ENCODE measurements at regions not wholly inside any gene's neighbourhood (a gene's known extent, or its start where the extent isn't known, plus 50 kb on each side); places are given as distances from the start of the nearest gene placed in this dataset.

DNA sequence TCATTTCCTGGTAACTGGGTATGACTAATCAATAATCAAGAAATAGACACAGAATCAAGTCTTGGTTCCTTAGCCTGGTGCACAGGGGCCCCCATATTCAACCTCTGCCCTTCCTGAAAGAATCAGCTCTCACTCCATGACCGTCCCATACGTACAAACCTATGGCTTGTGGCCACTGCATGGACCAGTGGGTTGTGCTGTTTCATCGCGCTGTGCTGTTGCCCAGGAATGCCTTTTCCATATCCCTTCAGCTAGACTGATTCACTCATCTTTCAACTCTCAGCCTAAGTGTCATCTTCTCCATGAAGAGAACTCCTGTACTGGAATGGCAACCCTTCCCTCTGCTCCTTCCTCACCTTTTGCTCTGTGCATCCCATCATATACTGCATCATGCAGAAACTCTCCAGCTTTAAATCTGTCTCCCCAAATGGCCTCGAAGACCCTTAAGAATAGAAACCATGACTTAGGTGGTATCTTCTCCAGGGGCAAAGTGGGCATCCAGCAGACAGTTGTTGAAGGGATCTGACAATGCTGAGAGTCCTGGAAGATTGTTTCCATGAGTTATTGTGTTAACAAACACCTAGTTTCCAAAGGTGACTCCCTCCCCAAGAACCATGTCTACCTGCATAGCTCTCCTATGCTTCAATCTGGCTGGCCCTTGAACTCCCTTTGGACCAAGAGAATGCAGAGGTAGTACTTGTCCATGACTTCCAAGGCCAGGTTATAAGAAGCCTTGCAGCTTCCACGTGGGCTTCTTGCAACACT lies 180.8 kb downstream of the ACTL7B start:
- DNase-seq: no peak

DNA sequence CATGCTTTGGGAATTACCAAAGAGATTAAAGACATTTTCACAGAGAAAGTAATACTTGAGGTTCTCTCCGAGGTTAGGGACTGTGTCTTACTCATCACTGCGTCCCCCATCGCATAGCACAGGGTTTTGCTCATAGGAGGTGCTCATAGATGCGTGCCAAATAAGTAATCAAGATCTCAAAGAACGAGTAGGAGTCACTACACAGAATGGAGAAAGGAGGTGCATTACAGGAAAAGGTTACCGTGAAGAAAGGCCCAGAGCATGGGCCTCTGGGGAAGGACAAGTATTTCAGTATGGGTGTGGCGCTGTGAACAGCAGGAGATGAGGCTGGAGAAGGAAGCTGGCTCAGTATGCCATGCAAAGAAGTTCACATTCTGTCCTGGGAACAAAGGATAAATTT lies 182.4 kb downstream of the ACTL7B start:
- DNase-seq: no peak

DNA sequence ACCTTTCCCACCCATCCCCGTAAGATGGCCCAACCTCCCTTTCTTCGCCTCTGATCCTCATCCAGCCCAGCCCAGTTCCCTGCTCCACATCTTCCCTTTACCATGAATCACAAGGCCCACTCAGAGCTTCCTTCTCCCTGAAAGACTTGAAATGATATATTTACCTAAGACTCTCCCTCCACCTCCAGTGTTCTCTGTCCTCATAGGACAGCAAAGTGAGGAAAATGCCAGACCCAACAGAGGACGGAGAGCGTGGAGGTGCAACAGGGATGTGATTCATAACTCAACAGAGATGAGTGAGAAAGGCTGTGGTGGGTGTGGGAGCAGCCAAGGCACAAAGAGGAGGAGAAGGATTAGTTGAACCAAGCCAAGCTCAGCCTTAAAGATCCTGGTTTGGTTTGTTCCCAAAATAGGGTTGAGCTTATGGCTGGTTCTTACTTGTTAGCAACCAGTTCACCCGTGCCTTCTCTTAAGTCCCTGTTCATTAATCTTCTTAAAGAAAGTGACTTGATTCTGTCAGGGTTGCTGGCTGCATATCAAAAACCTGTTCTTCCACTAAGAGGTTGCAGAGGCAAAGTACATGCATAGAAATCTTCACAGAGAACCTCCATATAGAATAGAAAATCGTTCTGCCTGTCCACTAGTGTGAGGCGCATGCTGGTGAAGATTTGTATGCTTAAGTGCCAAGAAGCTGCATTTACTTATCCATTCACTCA lies 183.2 kb downstream of the ACTL7B start:
- DNase-seq: no peak

DNA sequence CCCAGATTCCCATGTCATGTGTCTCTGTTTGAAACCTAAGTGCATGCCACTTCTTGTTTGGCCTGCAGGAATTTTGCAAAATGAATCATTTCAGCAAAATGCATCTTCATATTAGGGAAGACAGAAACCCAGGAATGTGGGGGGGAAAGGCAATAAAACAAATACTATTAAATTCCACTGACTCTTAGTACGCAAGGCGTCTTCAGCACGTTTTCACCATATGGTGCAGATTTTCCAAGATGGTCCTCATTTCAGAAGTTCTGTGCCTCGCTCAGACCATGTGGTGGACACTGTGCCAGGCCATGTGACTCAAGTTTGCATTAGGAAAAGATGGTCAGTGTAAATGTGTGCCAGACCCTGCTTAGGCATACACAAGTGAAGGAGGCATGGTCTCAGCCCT lies 184.0 kb downstream of the ACTL7B start:
- DNase-seq: no peak

DNA sequence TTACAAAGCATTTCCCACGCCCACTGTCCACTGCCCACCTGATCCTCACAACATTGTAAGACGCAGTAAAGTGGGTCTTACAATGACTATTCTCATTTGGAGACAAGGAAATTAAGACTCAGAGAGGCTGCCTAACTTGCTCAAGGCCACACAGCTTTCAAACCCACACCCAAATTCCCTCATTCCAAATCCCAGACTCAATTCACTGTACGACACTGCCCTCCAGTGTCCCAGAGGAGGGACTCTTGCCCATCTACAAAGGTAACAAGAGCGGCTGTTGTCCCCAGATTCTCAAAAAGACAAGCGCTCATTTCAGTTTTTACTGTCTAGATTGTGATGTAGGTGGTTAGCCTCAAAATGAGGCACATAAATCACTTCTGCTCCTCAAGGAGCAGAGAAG lies 184.6 kb downstream of the ACTL7B start:
- no peak for DNase-seq

DNA sequence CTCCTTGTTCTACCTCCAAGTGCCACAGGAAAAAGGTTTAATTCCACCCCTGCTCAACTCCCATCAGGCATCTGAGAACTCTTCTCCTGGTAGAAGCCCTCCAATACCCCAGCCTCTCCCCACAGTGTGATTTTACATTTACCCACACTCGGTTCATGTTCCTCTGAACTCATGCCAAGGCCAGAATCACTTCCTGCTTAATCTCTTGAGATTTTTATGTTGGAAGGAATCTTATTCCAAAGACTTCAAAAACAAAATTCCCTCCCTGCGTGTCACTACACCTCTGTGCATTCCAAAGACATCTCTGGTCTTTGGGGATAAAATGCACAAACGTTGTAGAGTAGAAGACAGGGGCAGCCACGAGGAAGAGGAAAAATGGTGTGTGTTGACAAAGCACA lies 186.8 kb downstream of the ACTL7B start:
- no peak for DNase-seq

DNA sequence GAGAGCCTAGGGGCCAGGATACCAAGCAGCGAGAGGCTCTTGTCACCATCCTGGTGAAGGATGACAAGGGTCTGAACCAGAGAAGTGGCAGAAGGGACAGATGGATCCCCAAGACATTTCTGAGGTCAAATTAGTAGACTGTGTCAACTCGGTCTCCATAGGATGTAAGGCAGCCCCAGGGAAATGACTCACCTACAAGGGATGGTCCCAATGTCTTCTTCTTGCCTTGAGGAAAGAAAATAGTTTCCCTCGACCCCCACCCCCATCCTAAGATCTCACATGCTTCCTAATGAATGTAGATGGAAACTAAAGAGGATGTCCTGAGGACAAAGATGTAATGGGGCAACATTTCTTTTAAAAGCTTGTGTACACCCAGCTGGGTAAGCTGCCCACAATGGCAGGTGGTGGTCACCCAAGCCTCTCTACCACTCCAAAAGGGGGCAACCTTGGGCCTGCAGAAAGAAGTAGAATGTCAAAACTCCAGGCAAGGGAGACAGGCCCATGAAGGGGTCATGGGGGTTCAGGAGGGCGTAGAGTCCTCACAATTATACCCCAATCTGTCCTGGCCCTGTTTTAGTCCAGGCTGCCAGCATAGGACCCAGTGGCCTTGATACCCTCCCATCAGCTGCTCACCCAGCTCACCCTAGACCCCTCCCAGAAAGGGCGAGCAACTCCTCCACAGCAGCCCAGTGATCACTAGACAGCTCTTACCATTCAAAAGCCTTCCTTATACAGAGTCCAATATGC lies 187.4 kb downstream of the ACTL7B start:
- DNase-seq: no peak

DNA sequence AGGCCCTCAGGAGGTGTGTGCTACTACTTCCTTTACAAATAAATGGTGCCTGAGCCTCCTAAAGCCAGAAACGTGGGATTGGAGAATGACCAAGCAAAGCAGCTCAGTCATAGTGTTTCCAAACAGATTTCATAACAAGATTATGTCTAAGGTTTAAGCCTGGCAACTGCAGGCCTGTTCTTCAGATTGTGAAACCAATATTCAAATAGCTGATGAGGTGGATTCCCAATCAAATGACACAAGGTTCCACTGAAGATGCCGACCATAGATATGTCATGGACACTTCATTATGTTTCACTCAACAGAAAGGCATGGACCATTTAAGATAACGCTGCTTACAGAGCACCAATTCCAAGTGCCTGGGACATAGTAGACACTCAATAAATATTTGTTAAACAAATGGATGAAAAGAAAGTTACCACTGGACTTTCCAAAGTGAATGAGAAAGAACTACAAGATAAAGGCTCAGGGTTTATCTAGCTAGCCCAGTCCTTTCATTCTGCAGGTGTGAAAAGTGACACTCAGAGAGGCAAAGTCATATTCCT lies 189.5 kb downstream of the ACTL7B start:
- DNase-seq: no peak

DNA sequence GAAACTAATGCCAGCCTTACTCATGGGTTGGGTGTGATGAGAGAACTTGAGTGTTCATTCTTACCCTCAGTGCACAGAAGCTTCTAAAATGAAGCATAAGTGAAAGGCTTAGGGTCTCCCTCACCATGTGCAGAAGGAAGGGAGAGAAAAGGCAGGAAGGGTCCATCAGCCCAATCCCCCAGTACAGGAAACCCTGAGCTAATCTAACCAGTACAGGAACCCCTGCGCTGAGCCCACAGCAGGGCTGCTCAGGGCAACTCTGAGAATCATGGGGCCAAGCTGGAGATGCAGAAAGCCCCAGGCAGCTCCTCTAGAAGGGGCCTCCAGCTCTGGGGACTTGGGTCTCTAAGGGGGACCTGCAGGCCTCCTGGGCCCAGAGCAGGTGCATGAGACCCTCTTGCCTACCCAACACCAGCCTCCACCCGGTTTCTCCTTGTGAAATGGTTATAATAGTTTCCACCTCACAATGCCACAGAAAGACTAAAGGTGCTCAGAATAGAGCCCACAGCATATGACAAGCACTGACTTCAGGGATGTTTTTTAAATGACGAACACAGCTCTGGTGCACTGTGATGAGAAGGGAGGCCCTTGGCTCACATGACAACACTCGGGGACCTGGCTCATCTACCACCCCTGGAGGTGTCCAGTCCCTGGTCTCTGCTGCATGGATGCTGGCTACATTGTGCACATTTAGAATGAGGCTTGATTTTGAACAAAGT lies 190.1 kb downstream of the ACTL7B start:
- DNase-seq: no peak

DNA sequence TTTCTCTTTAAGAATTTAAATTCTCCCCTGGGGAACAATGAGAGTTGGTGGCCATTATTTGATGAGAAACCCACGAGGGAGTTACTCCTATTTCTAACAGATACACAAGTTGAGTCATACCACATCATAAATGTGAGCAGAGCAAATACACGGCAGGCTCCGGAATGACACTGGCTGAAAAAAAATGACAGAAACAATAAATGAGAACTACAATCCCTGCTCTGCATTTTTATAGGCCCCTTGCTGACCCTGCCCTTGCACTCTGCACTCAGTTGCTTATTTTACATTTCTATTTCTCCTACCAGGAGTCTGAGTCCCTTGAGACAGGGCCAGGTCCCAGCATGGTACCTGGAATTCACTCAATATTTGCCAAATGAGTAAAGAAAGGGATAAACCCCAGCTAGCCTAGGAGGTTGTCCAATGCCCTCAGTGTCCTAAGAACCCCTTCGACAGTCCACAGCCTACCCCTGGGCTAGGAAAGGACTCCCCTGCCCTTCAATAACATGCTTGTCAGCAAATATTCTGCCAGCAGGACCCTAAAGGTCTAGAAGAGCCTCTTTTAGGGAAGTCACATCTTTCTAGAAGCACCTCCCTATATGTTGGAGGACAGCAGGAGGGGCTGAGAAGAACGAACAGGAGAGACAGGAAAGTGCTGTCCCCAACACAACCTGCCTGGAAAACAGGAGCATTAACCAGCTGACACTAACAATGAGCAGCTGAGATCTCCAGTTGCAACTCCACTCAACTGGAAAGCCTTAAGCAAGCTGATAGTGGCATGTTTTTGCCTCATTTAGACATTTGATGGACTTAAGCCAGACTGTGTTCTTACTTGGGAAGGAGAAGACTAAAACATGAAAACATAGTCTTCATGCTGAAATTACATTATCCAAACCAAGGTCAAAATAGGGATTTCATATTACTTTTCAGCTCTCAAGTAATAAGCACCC lies 191.2 kb downstream of the ACTL7B start:
- no peak for DNase-seq

DNA sequence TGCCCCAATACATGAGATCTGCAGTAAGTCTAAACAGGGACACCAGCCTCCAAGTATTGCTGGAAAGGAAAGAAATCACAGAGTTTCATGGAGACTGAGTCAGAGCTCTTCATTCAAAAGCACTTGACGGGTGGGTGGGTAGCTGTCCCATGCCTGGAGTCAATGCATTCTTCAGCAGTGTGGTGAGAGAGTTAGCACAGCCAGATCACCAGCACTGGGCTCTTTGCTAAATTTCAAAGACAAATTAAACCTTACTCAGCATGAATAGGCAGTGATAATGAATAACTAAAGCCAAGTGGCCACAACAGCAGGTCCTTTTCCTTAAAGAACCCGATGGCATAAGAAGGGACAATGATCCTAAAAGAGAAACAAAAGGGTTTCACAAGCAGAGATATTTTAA lies 192.4 kb downstream of the ACTL7B start:
- no peak for DNase-seq

DNA sequence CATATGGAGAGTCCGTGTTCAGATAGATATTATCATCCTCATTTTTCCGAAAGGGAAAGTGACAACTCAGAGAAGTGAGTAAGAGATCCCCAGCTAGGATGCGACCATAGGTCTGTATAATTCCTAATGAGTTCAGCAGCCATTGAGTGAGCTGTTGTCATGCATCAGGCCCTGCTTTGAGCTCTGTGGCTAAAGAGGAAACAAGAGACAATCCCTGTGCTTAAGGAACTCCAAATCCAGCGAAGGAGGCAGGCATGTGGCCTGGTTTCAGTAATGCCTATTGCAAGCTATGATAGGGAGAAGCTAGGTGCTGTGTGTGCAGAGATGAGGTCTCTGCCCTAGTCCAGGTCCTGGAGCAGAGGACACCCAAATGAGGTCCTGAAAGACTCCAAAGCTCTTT lies 192.8 kb downstream of the ACTL7B start:
- no peak for DNase-seq

DNA sequence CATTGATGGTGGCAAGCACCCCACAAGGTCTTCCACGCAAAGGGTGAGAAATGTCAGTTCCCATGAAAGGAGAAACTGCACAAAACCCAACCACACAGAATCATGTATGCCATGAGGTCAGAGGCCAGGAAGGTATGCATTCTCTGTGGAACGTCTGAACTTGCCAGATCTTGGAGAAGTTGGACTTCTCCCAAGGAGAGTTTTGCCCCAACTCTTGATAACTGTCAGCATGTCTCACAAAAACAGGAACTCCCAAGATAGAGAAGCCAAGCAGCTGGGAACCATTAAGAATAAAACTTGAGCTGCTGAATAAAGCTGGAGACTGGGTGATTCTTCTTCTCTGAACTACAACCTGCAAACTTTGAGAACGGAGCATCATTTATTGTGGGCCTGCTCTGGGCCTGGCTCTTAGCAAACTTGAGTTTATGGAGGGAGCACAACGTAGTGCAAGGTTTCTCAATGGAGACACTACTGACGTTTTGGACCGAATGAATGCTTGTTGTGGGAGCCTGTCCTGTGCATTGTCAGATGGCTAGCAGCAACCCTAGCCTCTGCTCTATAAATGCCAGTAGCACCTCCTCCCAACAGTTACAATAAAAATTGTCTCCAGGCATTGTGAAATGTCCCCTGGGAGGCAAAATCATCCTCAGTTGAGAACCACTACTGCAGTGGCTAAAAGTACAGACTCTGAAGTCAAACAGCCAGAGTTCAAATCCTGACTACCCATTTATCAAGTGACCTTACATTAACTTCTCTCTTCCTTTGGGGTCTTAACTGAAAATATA lies 193.5 kb downstream of the ACTL7B start:
- no peak for DNase-seq

DNA sequence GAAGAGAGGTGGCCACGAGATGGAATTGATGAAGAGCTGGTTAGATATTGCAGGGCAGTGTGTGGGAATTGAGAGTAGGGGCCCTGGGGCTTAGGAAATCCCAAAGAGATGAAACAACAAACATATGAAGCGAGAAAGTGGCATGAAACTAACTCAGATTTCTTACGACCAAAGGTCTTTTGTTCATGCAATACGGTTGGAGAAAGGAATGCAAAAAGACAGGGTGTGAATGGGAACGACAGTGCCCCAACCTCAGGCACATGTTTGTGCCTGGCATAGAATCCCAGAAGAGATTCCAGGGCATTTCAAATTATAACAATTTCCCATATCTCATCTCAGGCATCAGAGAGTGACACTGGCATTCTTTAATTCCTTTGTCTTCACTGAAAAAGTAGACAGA lies 199.2 kb downstream of the ACTL7B start:
- no peak for DNase-seq

DNA sequence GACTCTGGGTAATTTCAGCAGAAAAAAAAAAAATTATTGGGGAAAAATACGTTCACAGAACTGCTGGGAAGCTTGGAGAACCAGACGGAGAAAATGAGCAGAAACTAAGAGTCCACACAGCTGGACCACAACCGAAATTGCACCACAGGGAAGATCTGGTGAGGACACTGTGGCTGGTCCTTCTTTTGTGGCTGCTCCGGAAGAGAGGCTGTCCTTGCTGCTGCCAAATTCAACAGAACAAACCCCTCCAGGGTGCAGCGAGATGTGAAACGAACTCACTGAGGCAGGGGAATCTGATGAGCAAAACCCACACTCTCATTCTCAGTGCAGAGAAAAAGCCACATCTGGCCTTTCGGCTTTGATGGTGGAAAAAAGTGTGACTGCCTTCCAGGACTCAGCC lies 200.0 kb downstream of the ACTL7B start:
- no peak for DNase-seq

DNA sequence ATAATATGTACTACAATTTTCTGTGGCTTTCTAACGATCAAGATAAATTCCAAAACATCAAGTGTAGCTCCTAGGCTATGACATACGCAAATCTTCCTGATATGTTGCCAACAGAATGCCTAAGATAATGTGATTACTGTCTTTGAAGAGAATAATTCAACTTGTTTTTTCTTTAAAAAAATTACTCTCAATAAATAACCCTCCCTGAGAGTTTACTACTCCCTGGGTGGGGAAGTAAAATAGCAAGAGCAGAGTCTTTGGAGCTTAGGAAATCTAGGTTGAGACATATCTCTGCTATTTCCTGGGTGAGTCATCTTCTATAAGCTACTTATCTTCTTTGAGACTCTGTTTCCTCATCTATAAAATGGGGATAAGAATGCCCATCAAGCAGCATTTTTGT lies 201.2 kb downstream of the ACTL7B start:
- DNase-seq: no peak

DNA sequence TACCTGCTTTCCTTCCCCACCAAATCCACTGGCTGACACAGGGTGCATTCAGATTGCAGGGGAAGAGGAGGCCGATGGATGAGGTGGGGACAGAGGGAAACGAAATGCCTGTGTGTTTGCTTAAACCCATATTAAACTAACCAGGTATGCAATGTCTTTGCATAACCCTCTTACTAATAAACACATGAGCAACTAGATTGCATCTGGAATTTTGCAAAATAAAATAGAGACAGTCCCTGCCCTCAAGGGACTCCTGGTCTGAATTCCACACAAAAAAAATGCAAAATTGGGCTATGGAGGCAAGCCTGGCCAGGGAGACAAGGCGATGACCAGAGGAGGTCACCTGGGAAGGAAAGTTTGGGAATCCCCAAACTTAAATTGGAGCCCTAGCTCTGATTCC lies 202.9 kb downstream of the ACTL7B start:
- DNase-seq: no peak

DNA sequence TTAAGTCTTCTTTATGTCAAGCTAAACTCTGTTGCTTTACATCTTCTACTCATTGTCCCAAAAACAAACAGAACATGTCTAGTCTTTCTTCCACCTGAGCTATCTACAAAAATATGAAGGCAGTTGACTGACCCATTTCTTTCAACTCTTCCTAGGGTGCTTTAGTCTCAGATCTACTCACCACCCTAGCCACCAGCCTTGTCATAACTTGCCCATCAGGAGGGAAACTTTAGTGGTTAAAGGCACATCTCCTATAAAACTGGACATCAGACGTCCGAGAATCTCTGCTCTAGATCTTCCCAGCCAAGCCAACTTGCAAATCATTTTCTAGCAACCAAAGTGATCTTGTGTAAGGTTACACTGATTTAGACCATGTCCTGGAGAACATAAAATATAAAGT lies 205.0 kb downstream of the ACTL7B start:
- no peak for DNase-seq

DNA sequence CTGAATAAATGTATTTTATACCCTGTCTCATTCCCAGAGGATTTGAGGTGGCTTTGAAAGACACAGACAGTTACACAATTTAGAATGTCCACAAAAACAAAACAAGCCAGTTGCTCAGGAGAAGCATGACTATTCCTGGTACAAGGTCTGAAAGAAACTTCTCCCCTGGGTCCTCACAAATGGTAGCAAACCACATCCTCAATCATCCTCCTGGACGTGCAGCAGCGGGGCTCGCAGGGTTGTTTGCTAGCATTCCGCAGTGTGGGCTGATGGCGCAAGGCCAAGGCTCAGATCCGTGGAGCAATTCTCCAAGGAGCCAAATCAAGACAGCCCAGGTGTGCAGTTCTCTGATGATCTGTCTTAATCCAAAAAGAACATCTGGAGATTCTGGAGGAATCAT lies 210.3 kb downstream of the ACTL7B start:
- DNase-seq: no peak

DNA sequence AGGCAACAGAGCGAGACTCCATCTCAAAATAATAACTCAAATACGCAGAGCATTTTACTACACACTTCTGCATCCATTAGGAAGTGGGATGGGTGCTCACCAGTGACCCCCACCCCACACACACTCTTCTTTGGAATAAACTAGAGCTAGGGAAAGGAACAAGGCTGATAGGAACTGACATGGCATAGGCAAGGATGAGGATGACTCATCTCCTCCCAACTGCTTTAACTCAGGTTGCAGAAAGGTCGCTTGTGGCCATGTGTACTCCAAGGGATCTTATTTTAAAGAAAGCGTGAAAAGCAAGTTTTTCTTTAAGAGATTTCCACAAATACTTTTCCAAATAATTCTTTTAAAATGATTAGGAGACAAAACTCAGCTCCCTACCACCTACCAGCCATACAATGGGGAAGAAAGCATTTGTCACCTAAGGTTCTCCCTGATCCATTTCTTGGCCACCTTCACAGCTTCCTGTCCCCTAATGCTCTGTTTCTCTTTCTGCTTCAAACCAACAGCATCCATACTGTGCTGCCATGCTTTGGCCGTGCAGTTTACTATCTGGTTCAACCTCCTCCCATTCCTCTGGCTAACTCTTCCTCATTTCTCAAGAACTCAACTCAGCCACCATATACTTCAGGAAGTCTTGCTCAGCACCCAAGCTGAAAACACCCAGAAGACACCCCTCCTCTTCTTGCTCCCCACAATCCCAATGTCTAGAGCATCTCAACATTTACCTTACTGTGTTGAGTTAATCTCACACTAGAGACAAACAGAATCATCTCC lies 211.9 kb downstream of the ACTL7B start:
- no peak for DNase-seq
